SU-DHL-6 (cell line): ENCODE measurements at regions not wholly inside any gene's neighbourhood (a gene's known extent, or its start where the extent isn't known, plus 50 kb on each side); places are given as distances from the start of the nearest gene placed in this dataset.

ENCODE experiments used
- H2AFZ ChIP-seq: fragments of 200-600 bp; sonication (generic); 2 replicates; pipeline ENCODE4 v1.6.1; 2014; ENCODE audit warnings: low read depth, mild to moderate bottlenecking, moderate library complexity, mixed read lengths, antibody characterized with exemption, low read length; ENCODE audit not compliant: severe bottlenecking
- H3F3A ChIP-seq: fragments of 200-600 bp; shearing (Covaris generic); 2 replicates; pipeline ENCODE4 v1.6.0; 2016; ENCODE audit warnings: antibody characterized with exemption, mild to moderate bottlenecking; ENCODE audit not compliant: insufficient read depth
- H3K27ac ChIP-seq: fragments of 200-600 bp; sonication (generic); 2 replicates; pipeline ENCODE4 v1.5.1; 2016; ENCODE audit warnings: low read depth, mild to moderate bottlenecking, low read length, moderate library complexity, mixed read lengths
- H3K27me3 ChIP-seq: fragments of 200-600 bp; sonication (generic), shearing (Covaris generic); 2 replicates; pipeline ENCODE4 v1.6.0; 2014; ENCODE audit warnings: mild to moderate bottlenecking, low read length
- H3K36me3 ChIP-seq: fragments of 200-600 bp; sonication (generic); 2 replicates; pipeline ENCODE4 v1.6.1; 2014; ENCODE audit warnings: mild to moderate bottlenecking, low read length, mixed read lengths
- H3K4me2 ChIP-seq: fragments of 300-600, 200-600 bp; shearing (Covaris generic), sonication (generic); 2 replicates; pipeline ENCODE4 v1.6.0; 2014; ENCODE audit warnings: low read length, low read depth, mild to moderate bottlenecking; ENCODE audit not compliant: poor library complexity, severe bottlenecking
- H3K4me3 ChIP-seq: fragments of 200-600 bp; sonication (generic); 2 replicates; pipeline ENCODE4 v1.5.1; 2014; ENCODE audit warnings: antibody characterized with exemption, low read length, mild to moderate bottlenecking, mixed read lengths; ENCODE audit not compliant: insufficient read depth, poor library complexity, severe bottlenecking
- H3K79me2 ChIP-seq: fragments of 200-600 bp; sonication (generic); 2 replicates; pipeline ENCODE4 v1.6.1; 2014; ENCODE audit warnings: mild to moderate bottlenecking, low read length, moderate library complexity; ENCODE audit not compliant: insufficient read depth
- H3K9ac ChIP-seq: fragments of 200-600 bp; sonication (generic); 2 replicates; pipeline ENCODE4 v1.7.0; 2014; ENCODE audit warnings: mild to moderate bottlenecking, low read length
- H3K9me2 ChIP-seq: fragments of 200-600 bp; sonication (generic); replicated peaks from 2 replicates; pipeline ENCODE4 v1.6.1; 2014; ENCODE audit warnings: low read length; ENCODE audit not compliant: insufficient read depth
- H3K9me3 ChIP-seq: fragments of 200-600 bp; sonication (generic); 2 replicates; pipeline ENCODE4 v1.6.1; 2014; ENCODE audit warnings: low read length, mixed read lengths; ENCODE audit not compliant: insufficient read depth
- H4K20me1 ChIP-seq: fragments of 200-600 bp; sonication (generic); 2 replicates; pipeline ENCODE4 v1.6.1; 2014; ENCODE audit warnings: low read depth, mild to moderate bottlenecking, antibody characterized with exemption, low read length, moderate library complexity, mixed read lengths
- CTCF ChIP-seq: fragments of 200-600 bp; sonication (generic); IDR thresholded peaks from one replicate; pipeline ENCODE4 v1.5.1; 2017; ENCODE audit warnings: antibody characterized with exemption, mild to moderate bottlenecking, low read length, moderate library complexity; ENCODE audit not compliant: insufficient read depth, poor library complexity, severe bottlenecking
- EZH2phosphoT487 ChIP-seq: fragments of 200-600 bp; sonication (generic), shearing (Covaris generic); conservative IDR thresholded peaks from 2 replicates; pipeline ENCODE4 v1.6.1; 2018; ENCODE audit warnings: mild to moderate bottlenecking, antibody characterized with exemption, low read length, moderate library complexity, mixed read lengths

DNA sequence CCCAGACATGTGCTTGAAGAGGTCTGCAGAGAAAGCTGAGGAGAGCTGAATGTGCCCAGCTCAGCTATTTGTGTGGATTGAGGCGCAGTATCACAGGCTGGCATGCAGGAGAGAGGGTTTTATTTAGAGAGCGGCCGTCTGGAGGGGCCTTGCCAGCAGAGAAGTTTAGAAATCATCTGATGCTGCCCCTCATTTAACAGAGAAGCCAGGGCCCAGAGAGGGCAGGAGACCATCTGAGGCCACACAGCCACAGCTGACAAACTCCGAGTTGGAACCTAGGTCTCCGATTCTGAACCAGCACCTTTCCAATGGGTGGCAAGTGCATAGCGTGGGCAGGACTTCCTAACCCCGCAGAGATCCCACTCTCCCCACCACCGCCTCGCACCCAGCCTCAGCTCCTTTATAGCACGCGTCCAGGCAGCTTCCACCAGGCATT lies 101.0 kb downstream of the LSM3 start:
- H3K9me3 ChIP-seq = no peaks in the 10 kb centered on the region
- no peaks in the 10 kb centered on the region for H3F3A ChIP-seq
- H3K36me3 ChIP-seq = no peaks in the 10 kb centered on the region
- H2AFZ ChIP-seq = no peak overlapping the region
- H4K20me1 ChIP-seq = no peaks in the 10 kb centered on the region
- no peak overlapping the region for H3K4me2 ChIP-seq
- H3K4me3 ChIP-seq = no peak overlapping the region
- no peaks in the 10 kb centered on the region for H3K9me2 ChIP-seq
- H3K79me2 ChIP-seq = no peaks in the 10 kb centered on the region
- no peaks in the 10 kb centered on the region for H3K27me3 ChIP-seq
- no peak overlapping the region for H3K9ac ChIP-seq
- no peak for TF ChIP-seq EZH2phosphoT487
- TF ChIP-seq CTCF = no peak
- H3K27ac ChIP-seq = no peak overlapping the region

GRCh38 chr3:14280326-14280725 lies 101.7 kb downstream of the LSM3 start:
- H3K27ac ChIP-seq = no peak overlapping the region
- no peaks in the 10 kb centered on the region for H3K9me3 ChIP-seq
- no peaks in the 10 kb centered on the region for H4K20me1 ChIP-seq
- H3K4me3 ChIP-seq = no peak overlapping the region
- no peaks in the 10 kb centered on the region for H3K79me2 ChIP-seq
- TF ChIP-seq EZH2phosphoT487 (no peak), CTCF (no peak)
- H3K36me3 ChIP-seq = no peaks in the 10 kb centered on the region
- no peaks in the 10 kb centered on the region for H3K27me3 ChIP-seq
- H3K9me2 ChIP-seq = no peaks in the 10 kb centered on the region
- no peak overlapping the region for H2AFZ ChIP-seq
- H3K9ac ChIP-seq = no peak overlapping the region
- no peaks in the 10 kb centered on the region for H3F3A ChIP-seq
- no peak overlapping the region for H3K4me2 ChIP-seq

- no peaks in the 10 kb centered on the region for H3K79me2 ChIP-seq
- no peak overlapping the region for H3K9ac ChIP-seq
- H3K9me3 ChIP-seq = no peaks in the 10 kb centered on the region
- no peak overlapping the region for H2AFZ ChIP-seq
- no peaks in the 10 kb centered on the region for H3K27me3 ChIP-seq
- H3K4me3 ChIP-seq = no peak overlapping the region
- no peaks in the 10 kb centered on the region for H3K36me3 ChIP-seq
- H3K27ac ChIP-seq = no peak overlapping the region
- H3K9me2 ChIP-seq = no peaks in the 10 kb centered on the region
- H4K20me1 ChIP-seq = no peaks in the 10 kb centered on the region
- no peak for TF ChIP-seq CTCF
- TF ChIP-seq EZH2phosphoT487 = no peak
- H3K4me2 ChIP-seq = no peak overlapping the region
- H3F3A ChIP-seq = no peaks in the 10 kb centered on the region
Observed at GRCh38 chr3:14281053-14281452, 102.4 kb downstream of the LSM3 start.
